ENCODE measurements at regions not wholly inside any gene's neighbourhood (a gene's known extent, or its start where the extent isn't known, plus 50 kb on each side); places are given as distances from the start of the nearest gene placed in this dataset.

- H3K4me1 Mint-ChIP-seq (ENCODE audit: low read depth, unreplicated experiment): peaks cover 6% of the 10 kb centered on the region
- H3K36me3 Mint-ChIP-seq (ENCODE audit: unreplicated experiment): peaks cover 9% of the 10 kb centered on the region
- H3K27ac Mint-ChIP-seq (ENCODE audit: unreplicated experiment): no peak overlapping the region
- peaks cover 5% of the 10 kb centered on the region for H3K27me3 Mint-ChIP-seq (ENCODE audit: unreplicated experiment)
- H3K4me3 Mint-ChIP-seq (ENCODE audit: unreplicated experiment): no peak overlapping the region
- peaks cover 5% of the 10 kb centered on the region for H3K9me3 Mint-ChIP-seq (ENCODE audit: unreplicated experiment)
- no peak for DNase-seq
- no peak for TF ChIP-seq CTCF (IDR thresholded peaks at IDR 0.05; ENCODE audit: partially characterized antibody, unreplicated experiment)
Observed at GRCh38 chr7:26482927-26483326, 191.3 kb downstream of the SNX10 start.

- Mint-ChIP-seq H3K4me1 (ENCODE audit: low read depth, unreplicated experiment) (peaks cover 13% of the 10 kb centered on the region), H3K27ac (ENCODE audit: unreplicated experiment) (peak overlapping the region; percentile 28), H3K36me3 (ENCODE audit: unreplicated experiment) (peaks cover 9% of the 10 kb centered on the region), H3K27me3 (ENCODE audit: unreplicated experiment) (peaks cover 5% of the 10 kb centered on the region), H3K4me3 (ENCODE audit: unreplicated experiment) (no peak overlapping the region), H3K9me3 (ENCODE audit: unreplicated experiment) (peaks cover 5% of the 10 kb centered on the region)
- TF ChIP-seq CTCF (IDR thresholded peaks at IDR 0.05; ENCODE audit: partially characterized antibody, unreplicated experiment): no peak
- DNase-seq: no peak
Observed at GRCh38 chr7:26483843-26484242, 192.2 kb downstream of the SNX10 start.

GRCh38 chr7:26485367-26485934 is 193.8 kb downstream of the SNX10 start:
- Mint-ChIP-seq H3K4me3 (ENCODE audit: unreplicated experiment) (no peak overlapping the region), H3K36me3 (ENCODE audit: unreplicated experiment) (peaks cover 9% of the 10 kb centered on the region), H3K27me3 (ENCODE audit: unreplicated experiment) (peaks cover 5% of the 10 kb centered on the region), H3K9me3 (ENCODE audit: unreplicated experiment) (peaks cover 3% of the 10 kb centered on the region), H3K27ac (ENCODE audit: unreplicated experiment) (no peak overlapping the region), H3K4me1 (ENCODE audit: low read depth, unreplicated experiment) (peaks cover 16% of the 10 kb centered on the region)
- TF ChIP-seq CTCF (IDR thresholded peaks at IDR 0.05; ENCODE audit: partially characterized antibody, unreplicated experiment): no peak
- no peak for DNase-seq

DNA sequence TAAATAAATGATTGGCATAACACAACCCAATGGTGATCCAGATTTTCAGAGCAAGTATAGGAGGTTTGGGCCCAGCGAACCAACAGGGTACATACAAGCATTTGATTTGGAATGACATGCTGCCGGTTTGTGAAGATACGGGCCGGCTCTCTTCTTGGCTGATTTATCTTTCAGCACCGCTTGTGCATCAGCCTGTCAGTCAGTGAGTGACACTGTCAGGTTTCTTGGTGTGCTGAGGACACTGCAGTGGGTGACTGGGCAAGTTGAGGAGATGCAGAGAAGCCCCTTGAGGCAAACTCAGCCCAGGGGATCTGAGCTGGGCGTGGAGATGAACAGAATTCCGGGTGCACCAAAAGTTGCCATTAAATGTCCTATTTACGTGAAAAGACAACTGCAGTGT is 194.5 kb downstream of the SNX10 start:
- Mint-ChIP-seq H3K36me3 (ENCODE audit: unreplicated experiment) (peaks cover 9% of the 10 kb centered on the region), H3K27ac (ENCODE audit: unreplicated experiment) (no peak overlapping the region), H3K4me3 (ENCODE audit: unreplicated experiment) (no peak overlapping the region), H3K4me1 (ENCODE audit: low read depth, unreplicated experiment) (peaks cover 16% of the 10 kb centered on the region), H3K27me3 (ENCODE audit: unreplicated experiment) (peaks cover 5% of the 10 kb centered on the region), H3K9me3 (ENCODE audit: unreplicated experiment) (peaks cover 3% of the 10 kb centered on the region)
- DNase-seq: no peak
- TF ChIP-seq CTCF (IDR thresholded peaks at IDR 0.05; ENCODE audit: partially characterized antibody, unreplicated experiment): no peak

GRCh38 chr7:26487780-26488515 is 196.3 kb downstream of the SNX10 start:
- no peak for TF ChIP-seq CTCF (IDR thresholded peaks at IDR 0.05; ENCODE audit: partially characterized antibody, unreplicated experiment)
- H3K27me3 Mint-ChIP-seq (ENCODE audit: unreplicated experiment): peaks cover 3% of the 10 kb centered on the region
- no peak overlapping the region for H3K27ac Mint-ChIP-seq (ENCODE audit: unreplicated experiment)
- no peak overlapping the region for H3K4me3 Mint-ChIP-seq (ENCODE audit: unreplicated experiment)
- H3K9me3 Mint-ChIP-seq (ENCODE audit: unreplicated experiment): peaks cover 3% of the 10 kb centered on the region
- DNase-seq: no peak
- peaks cover 16% of the 10 kb centered on the region for H3K4me1 Mint-ChIP-seq (ENCODE audit: low read depth, unreplicated experiment)
- peaks cover 7% of the 10 kb centered on the region for H3K36me3 Mint-ChIP-seq (ENCODE audit: unreplicated experiment)
